ENCODE measurements at regions not wholly inside any gene's neighbourhood (a gene's known extent, or its start where the extent isn't known, plus 50 kb on each side); places are given as distances from the start of the nearest gene placed in this dataset.

GRCh38 chr12:89067421-89068187 lies 284.7 kb downstream of the DUSP6 start:
- no peak for TF ChIP-seq NFIC (IDR thresholded peaks at IDR 0.05; ENCODE audit: borderline replicate concordance)
- no peak for TF ChIP-seq TEAD4 (IDR thresholded peaks at IDR 0.05; ENCODE audit: borderline replicate concordance, insufficient read depth)
- no peak for TF ChIP-seq MAX (IDR thresholded peaks at IDR 0.05; ENCODE audit: low read depth)
- TF ChIP-seq CHD2 (IDR thresholded peaks at IDR 0.05; ENCODE audit: low read length, partially characterized antibody), result no peak
- no peak for TF ChIP-seq RAD21 (IDR thresholded peaks at IDR 0.05; ENCODE audit: low read length)
- no peak for TF ChIP-seq TAF1 (IDR thresholded peaks at IDR 0.05; ENCODE audit: borderline replicate concordance, low read depth, low read length)
- no peak for TF ChIP-seq USF1 (IDR thresholded peaks at IDR 0.05; ENCODE audit: borderline replicate concordance, low read depth)
- no peak for TF ChIP-seq RXRA (IDR thresholded peaks at IDR 0.05; ENCODE audit: borderline replicate concordance, low read depth)
- no peak for TF ChIP-seq EP300 (IDR thresholded peaks at IDR 0.05; ENCODE audit: borderline replicate concordance in 1 of 2, low read depth in 1 of 2, low read length in 1 of 2)
- TF ChIP-seq FOXM1 (IDR thresholded peaks at IDR 0.05; ENCODE audit: low read depth), result no peak
- TF ChIP-seq NRF1 (IDR thresholded peaks at IDR 0.05; ENCODE audit: low read depth, low read length), result no peak
- TF ChIP-seq JUND (IDR thresholded peaks at IDR 0.05), result no peak
- TF ChIP-seq MEF2A (IDR thresholded peaks at IDR 0.05; ENCODE audit: borderline replicate concordance, low read depth), result no peak
- CTCF ChIA-PET, result interaction anchor here (1.5 kb wide), 1 partner anchor 21 kb away, joined by 4 read pairs; no protein-coding TSS in a partner anchor
- H3K9me2 ChIP-seq, result no peaks in the 10 kb centered on the region
- no peak overlapping the region for H3K4me3 ChIP-seq (ENCODE audit: low read depth in 2 of 2, low read length in 1 of 2)
- WGBS (ENCODE audit: low lambda C conversion rate), result 14% methylated on average over 2 of the region's 2 CpGs
- DNase-seq, result no peak
- POLR2A ChIA-PET, result no interaction called here
- H3K9me3 ChIP-seq, result no peaks in the 10 kb centered on the region
- H3K9ac ChIP-seq, result no peak overlapping the region
- H2AFZ ChIP-seq (ENCODE audit: low read depth), result 0 out of 2 replicates have a peak overlapping the region, but pooled peaks have one; percentile 9
- peaks cover 13% of the 10 kb centered on the region for H3F3A ChIP-seq (replicated peaks; ENCODE audit: insufficient read depth)
- H4K20me1 ChIP-seq (ENCODE audit: insufficient read depth), result no peaks in the 10 kb centered on the region
- no peaks in the 10 kb centered on the region for H3K27me3 ChIP-seq (ENCODE audit: insufficient read depth)
- peak overlapping the region in 1 of 2 experiments; percentile 58; a peak in 2 of 4 replicates for H3K27ac ChIP-seq (ENCODE audit: low read depth in 2 of 2, low read length in 1 of 2)
- H3K4me1 ChIP-seq (ENCODE audit: control insufficient read depth in 1 of 2, insufficient read depth in 2 of 2, low read depth in 1 of 2, low read length in 1 of 2), result peaks cover 0 to 4% of the 10 kb centered on the region in 2 experiments; a peak in 2 of 4 replicates
- no peaks in the 10 kb centered on the region for H3K36me3 ChIP-seq (replicated peaks in 1 of 2; ENCODE audit: control insufficient read depth in 1 of 2, insufficient read depth in 2 of 2, low read length in 1 of 2)
- no peaks in the 10 kb centered on the region for H3K79me2 ChIP-seq (ENCODE audit: insufficient read depth)
- H3K4me2 ChIP-seq, result no peak overlapping the region

GRCh38 chr12:89064780-89065179 lies 287.5 kb downstream of the DUSP6 start:
- Histone ChIP-seq H3K9me3 (no peaks in the 10 kb centered on the region), H3K27ac (ENCODE audit: low read depth in 2 of 2, low read length in 1 of 2) (peak overlapping the region in 1 of 2 experiments; percentile 26; a peak in 2 of 4 replicates), H3K4me1 (ENCODE audit: control insufficient read depth in 1 of 2, insufficient read depth in 2 of 2, low read depth in 1 of 2, low read length in 1 of 2) (no peaks in the 10 kb centered on the region; a peak in 1 of 4 replicates), H3F3A (replicated peaks; ENCODE audit: insufficient read depth) (peaks cover 13% of the 10 kb centered on the region), H3K4me2 (no peak overlapping the region), H3K36me3 (replicated peaks in 1 of 2; ENCODE audit: control insufficient read depth in 1 of 2, insufficient read depth in 2 of 2, low read length in 1 of 2) (no peaks in the 10 kb centered on the region), H3K4me3 (ENCODE audit: low read depth in 2 of 2, low read length in 1 of 2) (no peak overlapping the region), H4K20me1 (ENCODE audit: insufficient read depth) (no peaks in the 10 kb centered on the region), H3K79me2 (ENCODE audit: insufficient read depth) (no peaks in the 10 kb centered on the region), H3K9me2 (no peaks in the 10 kb centered on the region), H3K27me3 (ENCODE audit: insufficient read depth) (no peaks in the 10 kb centered on the region), H2AFZ (ENCODE audit: low read depth) (no peak overlapping the region), H3K9ac (no peak overlapping the region)
- no peak for DNase-seq
- CTCF ChIA-PET, result interaction anchor here (0.8 to 3.3 kb wide), 4 partner anchors 14 to 283 kb away, joined by 3 to 16 read pairs (median 4); no protein-coding TSS in a partner anchor
- 78% methylated on average over 3 of the region's 3 CpGs for WGBS (ENCODE audit: low lambda C conversion rate)
- POLR2A ChIA-PET, result interaction anchor here (0.6 kb wide), 1 partner anchor 88 kb away, joined by 3 read pairs; no protein-coding TSS in a partner anchor
- peak; percentile 42; the same call in 1 of the 2 replicates for TF ChIP-seq FOSL2 (IDR thresholded peaks at IDR 0.05; ENCODE audit: borderline replicate concordance, low read depth)
- TF ChIP-seq YY1 (IDR thresholded peaks at IDR 0.05; ENCODE audit: low read depth), result no peak
- TF ChIP-seq CHD2 (IDR thresholded peaks at IDR 0.05; ENCODE audit: low read length, partially characterized antibody), result no peak
- TF ChIP-seq JUND (IDR thresholded peaks at IDR 0.05), result peak; percentile 25; the same call in 1 of the 2 replicates
- TF ChIP-seq PBX3 (IDR thresholded peaks at IDR 0.05), result 0 out of 2 replicates have a peak, but pooled peaks have one; percentile 5
